ENCODE measurements at regions not wholly inside any gene's neighbourhood (a gene's known extent, or its start where the extent isn't known, plus 50 kb on each side); places are given as distances from the start of the nearest gene placed in this dataset.

DNA sequence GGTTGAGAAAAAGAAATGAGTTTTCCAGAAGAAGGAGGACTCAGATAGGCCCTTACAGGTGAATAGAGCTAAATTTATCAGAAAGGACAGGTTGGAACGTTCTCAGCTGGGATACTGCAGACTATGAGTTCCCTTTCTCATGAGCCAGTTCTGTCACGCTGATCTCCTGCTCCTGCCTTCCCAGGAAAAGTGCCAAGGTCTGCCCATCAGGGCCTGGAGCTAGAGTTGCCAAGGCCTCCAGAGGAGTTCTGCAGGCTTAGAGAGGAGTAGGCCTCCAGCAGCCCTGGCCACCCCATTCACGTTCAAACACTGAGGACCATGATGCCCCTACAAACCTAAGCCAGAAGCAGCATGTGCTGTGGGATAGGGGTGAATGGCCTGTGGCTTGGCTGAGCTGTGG, 126.8 kb upstream of the TNR start:
- no peak for FAIRE-seq
- no peak for TF ChIP-seq POLR2AphosphoS5 (IDR thresholded peaks at IDR 0.05; ENCODE audit: low read depth, low read length)
- no peak for TF ChIP-seq POU2F2 (IDR thresholded peaks at IDR 0.05; ENCODE audit: low read depth, low read length)
- no peak for TF ChIP-seq POLR2A (IDR thresholded peaks at IDR 0.05; ENCODE audit: low read depth, low read length)
- no peak for TF ChIP-seq SPI1 (IDR thresholded peaks at IDR 0.05; ENCODE audit: low read depth, low read length)
- no peak for TF ChIP-seq TAF1 (IDR thresholded peaks at IDR 0.05; ENCODE audit: low read depth, low read length)
- TF ChIP-seq PAX5 (IDR thresholded peaks at IDR 0.05; ENCODE audit: insufficient read depth, low read length, severe bottlenecking), result no peak
- no peak for DNase-seq (ENCODE audit: insufficient read length, low spot score)

DNA sequence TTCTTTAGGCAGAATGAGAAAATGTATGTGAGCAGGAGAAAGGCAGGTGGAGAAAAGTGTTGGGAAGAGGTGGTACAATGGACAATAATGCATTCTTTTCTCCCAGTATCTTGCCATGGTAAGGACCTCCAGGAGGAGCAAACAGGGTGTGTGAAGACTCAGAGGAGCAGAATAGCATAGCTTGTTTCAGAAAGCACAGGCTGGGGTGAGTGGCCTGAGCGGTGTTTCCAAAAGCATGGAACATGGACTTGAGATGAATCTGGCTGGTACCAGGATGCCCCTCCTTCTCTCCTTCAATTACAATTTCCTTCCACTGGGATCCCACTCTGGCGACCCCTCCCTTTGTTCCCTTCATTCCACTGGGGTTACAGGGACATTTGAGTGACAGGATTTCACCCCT, 123.4 kb upstream of the TNR start:
- no peak for TF ChIP-seq PAX5 (IDR thresholded peaks at IDR 0.05; ENCODE audit: insufficient read depth, low read length, severe bottlenecking)
- DNase-seq (ENCODE audit: insufficient read length, low spot score) (no peak), FAIRE-seq (no peak)

DNA sequence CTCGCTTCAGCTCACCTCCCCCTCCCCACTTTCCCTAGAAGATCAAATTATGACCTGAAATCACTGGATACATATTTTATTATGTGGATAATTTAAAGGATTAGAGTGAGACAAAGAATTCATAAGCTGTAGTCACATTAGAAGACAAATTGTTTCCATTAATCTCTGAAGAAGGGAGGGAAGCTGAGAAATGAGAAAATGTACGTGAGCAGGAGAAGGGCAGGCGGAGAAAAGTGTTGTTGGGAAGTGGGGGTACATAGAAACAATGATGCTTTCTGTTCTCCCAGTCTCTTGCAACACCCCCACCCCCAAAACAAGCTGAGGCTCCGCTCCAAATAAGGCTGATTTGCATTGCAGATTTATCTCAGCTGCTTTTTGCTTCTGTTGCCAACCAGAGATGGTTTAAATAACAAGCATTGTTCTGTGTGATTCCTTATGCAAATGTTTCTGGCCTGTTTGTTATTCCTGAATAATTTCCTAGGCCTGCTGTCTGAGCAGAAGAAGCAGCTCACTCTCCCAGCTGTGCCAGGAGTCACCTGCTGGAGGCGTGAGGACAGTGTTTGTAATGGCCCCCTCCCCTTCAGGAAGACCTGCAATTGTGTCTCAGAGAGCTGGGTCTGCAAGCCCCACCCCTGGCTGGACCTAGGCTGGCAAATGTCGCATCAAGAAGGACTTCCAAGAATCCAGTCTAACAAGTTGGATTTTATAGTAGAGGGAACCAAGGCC, 121.8 kb upstream of the TNR start:
- TF ChIP-seq TAF1 (IDR thresholded peaks at IDR 0.05; ENCODE audit: low read depth, low read length), result no peak
- no peak for TF ChIP-seq POU2F2 (IDR thresholded peaks at IDR 0.05; ENCODE audit: low read depth, low read length)
- TF ChIP-seq POLR2AphosphoS5 (IDR thresholded peaks at IDR 0.05; ENCODE audit: low read depth, low read length), result no peak
- no peak for TF ChIP-seq SPI1 (IDR thresholded peaks at IDR 0.05; ENCODE audit: low read depth, low read length)
- TF ChIP-seq POLR2A (IDR thresholded peaks at IDR 0.05; ENCODE audit: low read depth, low read length), result no peak
- FAIRE-seq, result no peak
- no peak for DNase-seq (ENCODE audit: insufficient read length, low spot score)

DNA sequence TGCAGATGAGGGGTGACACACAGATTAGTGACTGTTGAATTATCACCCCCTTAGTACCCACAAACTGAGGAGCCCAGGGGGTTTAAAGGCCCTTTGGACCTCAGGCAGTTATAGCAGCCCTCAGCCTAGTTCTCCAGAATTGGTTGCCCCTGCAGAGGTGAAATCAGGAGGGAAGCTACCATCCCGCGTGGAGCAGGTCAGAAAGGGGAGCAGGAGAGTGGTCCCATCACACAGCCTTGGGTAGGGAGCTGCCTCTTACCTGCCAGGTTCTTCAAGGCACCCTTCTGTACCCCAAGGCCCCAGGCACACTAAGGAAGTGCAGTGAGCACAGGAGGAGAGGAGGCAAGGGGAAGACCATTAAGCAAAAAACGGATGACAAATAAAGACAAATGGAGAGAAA, 121.2 kb upstream of the TNR start:
- no peak for DNase-seq (ENCODE audit: insufficient read length, low spot score)
- no peak for TF ChIP-seq TAF1 (IDR thresholded peaks at IDR 0.05; ENCODE audit: low read depth, low read length)
- TF ChIP-seq POU2F2 (IDR thresholded peaks at IDR 0.05; ENCODE audit: low read depth, low read length), result no peak
- no peak for TF ChIP-seq SPI1 (IDR thresholded peaks at IDR 0.05; ENCODE audit: low read depth, low read length)
- no peak for TF ChIP-seq PAX5 (IDR thresholded peaks at IDR 0.05; ENCODE audit: insufficient read depth, low read length, severe bottlenecking)
- no peak for TF ChIP-seq POLR2AphosphoS5 (IDR thresholded peaks at IDR 0.05; ENCODE audit: low read depth, low read length)
- TF ChIP-seq POLR2A (IDR thresholded peaks at IDR 0.05; ENCODE audit: low read depth, low read length), result no peak
- FAIRE-seq, result no peak

DNA sequence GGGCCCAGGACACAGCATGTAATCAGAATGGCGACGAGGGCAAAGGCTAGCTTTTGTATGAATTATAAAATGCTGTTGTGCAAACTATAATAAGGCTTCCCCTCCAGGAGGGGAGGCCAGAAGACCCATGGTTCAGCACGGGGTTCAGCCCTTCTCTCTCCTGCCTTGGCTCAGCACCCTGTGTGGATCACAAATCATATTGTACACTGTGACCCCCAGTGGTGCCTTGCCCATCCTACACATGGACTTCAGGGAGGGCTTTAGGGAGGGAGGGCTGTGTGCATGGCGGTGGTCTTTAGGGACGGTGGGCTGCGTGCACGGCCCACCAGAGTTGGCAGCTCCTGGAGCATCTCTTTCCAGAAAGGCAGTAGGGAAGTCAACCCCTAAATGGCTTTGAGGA, 120.8 kb upstream of the TNR start:
- DNase-seq (ENCODE audit: insufficient read length, low spot score) (no peak), FAIRE-seq (no peak)
- TF ChIP-seq POU2F2 (IDR thresholded peaks at IDR 0.05; ENCODE audit: low read depth, low read length) (no peak), POLR2A (IDR thresholded peaks at IDR 0.05; ENCODE audit: low read depth, low read length) (no peak), POLR2AphosphoS5 (IDR thresholded peaks at IDR 0.05; ENCODE audit: low read depth, low read length) (no peak), PAX5 (IDR thresholded peaks at IDR 0.05; ENCODE audit: insufficient read depth, low read length, severe bottlenecking) (no peak), SPI1 (IDR thresholded peaks at IDR 0.05; ENCODE audit: low read depth, low read length) (no peak), TAF1 (IDR thresholded peaks at IDR 0.05; ENCODE audit: low read depth, low read length) (no peak)

DNA sequence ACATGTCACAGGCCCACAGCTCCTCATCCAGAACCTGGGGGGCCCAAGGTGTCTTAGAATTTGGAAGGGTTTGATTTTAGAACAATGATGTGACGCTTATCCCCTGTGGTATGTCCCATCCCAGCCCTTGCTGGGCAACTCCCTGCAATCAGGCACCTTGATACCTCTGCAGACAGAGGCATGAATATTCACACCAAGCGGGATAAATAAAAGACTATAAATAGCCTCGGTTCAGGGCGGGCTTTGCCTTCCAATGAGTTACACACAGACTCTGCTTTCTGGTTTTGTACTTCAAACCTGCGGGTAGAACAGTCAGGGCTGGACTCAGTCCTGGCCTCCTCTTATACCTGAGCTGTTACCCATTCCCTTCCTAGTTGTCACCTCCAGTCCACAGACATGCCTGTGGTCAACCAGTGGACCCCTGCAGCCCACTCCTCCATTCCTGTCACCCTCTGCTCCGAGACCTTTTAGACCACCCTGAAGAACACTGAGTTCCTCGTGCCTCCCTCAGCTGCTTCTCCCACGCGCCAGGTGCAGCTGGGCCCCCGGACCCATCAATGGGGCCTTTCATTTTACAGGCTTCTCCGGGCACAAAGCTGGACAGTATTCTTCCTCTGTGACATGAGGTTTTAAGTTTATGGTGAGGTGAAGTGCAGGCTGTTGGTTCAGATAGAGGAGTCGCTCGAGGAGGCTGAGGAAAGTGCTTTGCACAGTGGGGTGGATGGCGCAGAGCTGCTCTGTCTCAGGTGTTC, 120.1 kb upstream of the TNR start:
- FAIRE-seq (no peak), DNase-seq (ENCODE audit: insufficient read length, low spot score) (no peak)
- TF ChIP-seq SPI1 (IDR thresholded peaks at IDR 0.05; ENCODE audit: low read depth, low read length), result no peak
- TF ChIP-seq PAX5 (IDR thresholded peaks at IDR 0.05; ENCODE audit: insufficient read depth, low read length, severe bottlenecking), result no peak
- no peak for TF ChIP-seq TAF1 (IDR thresholded peaks at IDR 0.05; ENCODE audit: low read depth, low read length)
- TF ChIP-seq POU2F2 (IDR thresholded peaks at IDR 0.05; ENCODE audit: low read depth, low read length), result no peak
- TF ChIP-seq POLR2AphosphoS5 (IDR thresholded peaks at IDR 0.05; ENCODE audit: low read depth, low read length), result no peak
- TF ChIP-seq POLR2A (IDR thresholded peaks at IDR 0.05; ENCODE audit: low read depth, low read length), result no peak

DNA sequence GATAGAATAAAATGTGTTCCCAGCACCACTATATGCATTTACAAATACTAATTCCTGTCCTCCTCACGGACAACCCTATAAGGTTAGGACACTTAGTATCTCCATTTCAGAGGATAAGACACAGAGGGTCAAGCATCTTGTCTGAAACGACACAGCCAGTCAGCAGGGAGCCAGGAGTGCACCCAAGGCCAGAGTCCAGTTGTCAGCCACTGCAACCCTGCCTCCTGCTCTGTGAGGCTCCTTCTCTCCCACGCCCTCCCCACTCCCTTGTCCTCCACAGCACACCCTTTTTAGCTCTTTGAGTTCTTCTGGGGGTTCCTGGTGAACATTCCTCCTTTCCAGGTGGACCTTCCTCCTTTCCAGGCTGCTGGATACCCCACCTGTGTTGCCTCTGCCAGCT, 119.0 kb upstream of the TNR start:
- DNase-seq (ENCODE audit: insufficient read length, low spot score), result no peak
- TF ChIP-seq POLR2AphosphoS5 (IDR thresholded peaks at IDR 0.05; ENCODE audit: low read depth, low read length) (no peak), POU2F2 (IDR thresholded peaks at IDR 0.05; ENCODE audit: low read depth, low read length) (no peak), PAX5 (IDR thresholded peaks at IDR 0.05; ENCODE audit: insufficient read depth, low read length, severe bottlenecking) (no peak), SPI1 (IDR thresholded peaks at IDR 0.05; ENCODE audit: low read depth, low read length) (no peak), TAF1 (IDR thresholded peaks at IDR 0.05; ENCODE audit: low read depth, low read length) (no peak), POLR2A (IDR thresholded peaks at IDR 0.05; ENCODE audit: low read depth, low read length) (no peak)
- FAIRE-seq, result no peak

DNA sequence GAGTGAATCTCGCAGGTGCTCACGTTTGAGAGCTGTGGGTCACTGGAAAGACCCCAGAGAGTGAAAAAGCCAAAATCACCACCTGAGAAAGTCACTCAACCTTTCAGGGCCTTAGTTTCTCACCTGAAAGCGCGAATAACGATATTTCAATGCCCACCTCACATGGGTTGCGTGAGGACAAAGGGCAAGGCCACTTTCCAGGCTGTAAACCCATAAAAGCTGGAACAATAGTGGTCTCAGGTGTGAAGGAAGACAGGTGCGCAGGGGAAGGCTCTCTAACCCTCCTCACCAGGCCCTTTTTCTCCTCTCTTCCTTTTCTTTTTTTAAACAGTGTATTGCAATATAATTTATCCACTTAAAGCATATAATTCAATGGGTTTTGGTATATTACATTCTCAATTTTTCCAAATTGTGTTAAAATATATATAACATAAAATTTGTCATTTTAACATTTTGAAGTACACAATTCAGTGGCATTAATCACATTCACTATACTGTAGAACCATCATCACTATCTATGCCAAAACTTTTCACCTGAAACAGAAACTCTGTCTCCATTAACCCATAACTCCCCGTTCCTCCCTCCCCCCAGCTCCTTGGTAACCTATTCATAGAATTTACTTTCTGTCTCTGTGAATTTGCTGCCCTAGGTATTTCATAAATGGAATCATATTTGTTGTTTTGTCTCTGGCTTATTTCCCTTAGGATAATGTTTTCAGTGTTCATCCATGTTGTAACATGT, 118.4 kb upstream of the TNR start:
- no peak for FAIRE-seq
- no peak for DNase-seq (ENCODE audit: insufficient read length, low spot score)
- no peak for TF ChIP-seq SPI1 (IDR thresholded peaks at IDR 0.05; ENCODE audit: low read depth, low read length)

DNA sequence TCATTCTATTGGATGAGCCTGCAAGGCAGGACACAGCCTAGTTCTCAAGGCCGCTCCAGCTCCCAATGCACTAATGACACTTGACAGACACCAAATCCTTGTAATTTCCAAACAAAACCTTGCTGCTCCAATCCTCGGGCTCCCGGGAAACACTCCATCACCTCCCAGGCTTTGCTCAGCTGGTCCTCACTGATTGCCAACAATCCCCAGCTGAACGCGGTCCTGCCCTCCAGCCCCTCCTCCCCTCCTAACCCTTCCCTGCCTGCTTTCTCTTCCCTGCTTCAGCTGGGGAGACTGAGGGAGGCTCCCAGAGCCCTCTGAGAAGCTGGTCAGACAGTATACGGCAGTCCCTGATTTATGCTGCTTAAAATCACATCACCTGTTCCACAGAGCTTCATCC, 114.4 kb upstream of the TNR start:
- TF ChIP-seq POLR2A (IDR thresholded peaks at IDR 0.05; ENCODE audit: low read depth, low read length), result no peak
- no peak for TF ChIP-seq POLR2AphosphoS5 (IDR thresholded peaks at IDR 0.05; ENCODE audit: low read depth, low read length)
- no peak for TF ChIP-seq POU2F2 (IDR thresholded peaks at IDR 0.05; ENCODE audit: low read depth, low read length)
- no peak for TF ChIP-seq SPI1 (IDR thresholded peaks at IDR 0.05; ENCODE audit: low read depth, low read length)
- no peak for TF ChIP-seq TAF1 (IDR thresholded peaks at IDR 0.05; ENCODE audit: low read depth, low read length)
- TF ChIP-seq PAX5 (IDR thresholded peaks at IDR 0.05; ENCODE audit: insufficient read depth, low read length, severe bottlenecking), result no peak
- FAIRE-seq (no peak), DNase-seq (ENCODE audit: insufficient read length, low spot score) (no peak)
